Hematopoietic multipotent progenitor cell treated with erythropoietin and hydrocortisone succinate and interleukin-3 and kit ligand, for 17 days (in vitro differentiated cells): ENCODE measurements at regions not wholly inside any gene's neighbourhood (a gene's known extent, or its start where the extent isn't known, plus 50 kb on each side); places are given as distances from the start of the nearest gene placed in this dataset.

Source experiments
- DNase-seq: peaks from one replicate; pipeline ENCODE4 v3.0.0-alpha.2; 2015; ENCODE audit warnings: low spot score

- DNase-seq: no peak
Observed at GRCh38 chr9:105921057-105921726, 226.9 kb downstream of the TMEM38B start.

DNA sequence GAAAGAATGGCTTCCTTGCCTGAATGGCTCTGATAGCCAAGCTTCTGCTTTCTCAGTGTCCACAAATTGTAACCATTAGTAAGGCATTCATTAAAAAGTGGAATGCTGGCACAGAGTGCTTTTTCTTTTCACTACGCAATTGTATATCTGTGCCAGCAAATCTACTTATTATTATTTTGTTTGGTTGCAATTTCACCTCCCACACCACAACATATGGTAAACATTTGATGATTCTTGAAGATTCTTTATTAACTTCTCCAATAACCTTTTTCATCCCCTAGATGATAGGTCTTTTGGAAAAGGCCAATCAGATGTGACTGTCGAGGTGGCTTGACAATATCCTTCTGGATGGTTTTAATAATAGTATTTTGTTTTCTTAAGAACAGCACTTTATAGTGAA lies 234.1 kb downstream of the TMEM38B start:
- DNase-seq: no peak

- no peak for DNase-seq
Observed at GRCh38 chr9:105930011-105930627, 235.8 kb downstream of the TMEM38B start.

DNA sequence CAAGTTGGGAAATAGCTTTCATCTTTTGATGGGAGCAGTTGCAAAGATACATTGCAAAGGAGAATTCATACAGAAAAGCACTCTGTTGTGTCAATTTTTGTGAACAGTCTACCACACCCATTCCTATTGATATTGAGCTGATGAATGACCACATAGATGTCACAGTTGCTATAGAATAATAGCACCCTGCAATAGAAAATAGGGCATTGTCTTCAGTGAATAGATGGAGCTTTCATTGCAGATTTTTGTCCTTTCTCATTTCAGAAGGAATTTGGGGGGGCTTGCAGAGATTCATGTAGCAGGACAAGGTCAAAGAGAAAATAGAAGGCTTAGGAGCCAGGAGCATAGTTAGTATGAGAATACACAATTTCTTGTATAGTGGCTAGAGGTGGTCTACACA lies 237.9 kb downstream of the TMEM38B start:
- no peak for DNase-seq

GRCh38 chr9:105950448-105950847 lies 256.1 kb downstream of the TMEM38B start:
- DNase-seq: no peak

DNA sequence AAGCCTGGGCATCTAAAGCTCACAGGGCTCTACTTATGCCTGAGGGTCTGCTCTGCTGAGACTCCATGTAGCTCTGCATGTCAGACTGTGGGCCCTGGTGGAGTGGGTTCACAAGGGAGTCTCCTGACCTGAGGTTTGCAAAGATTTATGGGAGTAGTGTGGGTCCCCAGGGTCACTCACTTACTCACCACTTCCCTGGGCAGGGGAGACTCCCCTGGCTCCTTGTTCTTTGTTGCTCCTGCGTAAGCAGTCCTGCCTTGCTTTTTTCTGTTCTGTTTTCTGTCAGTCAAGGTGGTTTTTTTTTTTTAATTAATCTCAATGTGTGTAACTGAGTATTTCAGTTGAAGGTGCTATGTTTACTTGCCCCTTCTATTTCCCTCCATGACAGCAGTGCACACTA lies 256.6 kb downstream of the TMEM38B start:
- no peak for DNase-seq

DNA sequence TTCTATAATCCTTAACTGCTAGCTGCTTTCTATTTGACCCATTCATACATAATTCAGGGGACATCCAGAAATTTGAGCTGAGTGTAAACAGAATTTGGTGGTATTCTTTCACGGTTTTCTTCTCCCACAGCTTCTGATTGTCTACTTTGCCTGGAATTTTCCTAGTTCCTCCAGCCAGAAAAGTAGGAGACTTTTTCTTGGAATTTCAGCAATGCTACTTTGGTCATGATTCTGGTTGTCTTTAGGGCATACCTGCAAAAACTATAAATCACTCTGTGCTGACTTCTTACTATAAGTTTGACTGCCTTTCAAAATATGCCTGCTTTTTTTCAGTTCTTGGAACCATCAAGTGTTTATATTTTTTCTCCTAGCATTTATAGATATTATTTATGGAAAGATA lies 260.2 kb downstream of the TMEM38B start:
- DNase-seq: no peak

DNA sequence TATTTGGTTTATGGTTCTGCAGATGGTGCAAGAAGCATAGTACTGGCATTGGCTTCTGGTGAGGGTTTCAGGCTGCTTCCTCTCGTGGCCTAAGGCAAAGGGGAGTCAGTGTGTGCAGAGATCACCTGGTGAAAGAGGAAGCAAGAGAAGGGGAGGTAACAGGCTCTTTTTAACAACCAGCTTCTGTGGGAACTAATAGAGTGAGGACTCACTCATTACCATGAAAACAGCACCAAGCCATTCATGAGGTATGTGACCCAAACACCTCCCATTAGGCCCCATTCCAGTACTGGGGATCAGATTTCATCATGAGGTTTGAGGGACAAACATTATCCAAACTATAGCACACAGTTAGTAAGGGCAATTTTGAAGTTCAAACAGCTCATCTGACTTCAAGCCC lies 263.5 kb downstream of the TMEM38B start:
- DNase-seq: no peak

DNA sequence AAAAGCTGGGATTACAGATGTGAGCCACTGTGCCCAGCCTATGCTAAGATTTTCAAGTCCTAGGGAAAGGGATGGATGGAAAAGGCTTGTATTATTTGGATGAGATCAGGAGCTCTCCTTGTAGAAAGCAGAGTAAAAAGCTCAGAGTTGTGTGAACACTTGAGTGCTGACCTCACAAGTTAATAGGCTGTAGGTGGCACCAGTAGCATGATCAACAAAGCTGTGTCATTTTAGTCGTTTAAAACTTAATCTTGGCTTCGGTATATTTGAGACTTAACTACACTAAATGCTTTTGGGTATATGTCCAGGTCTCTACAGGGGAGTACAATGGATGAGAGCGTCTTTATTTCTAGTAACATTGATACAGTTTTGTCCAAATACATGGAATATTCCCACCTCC lies 264.2 kb downstream of the TMEM38B start:
- DNase-seq: no peak

DNA sequence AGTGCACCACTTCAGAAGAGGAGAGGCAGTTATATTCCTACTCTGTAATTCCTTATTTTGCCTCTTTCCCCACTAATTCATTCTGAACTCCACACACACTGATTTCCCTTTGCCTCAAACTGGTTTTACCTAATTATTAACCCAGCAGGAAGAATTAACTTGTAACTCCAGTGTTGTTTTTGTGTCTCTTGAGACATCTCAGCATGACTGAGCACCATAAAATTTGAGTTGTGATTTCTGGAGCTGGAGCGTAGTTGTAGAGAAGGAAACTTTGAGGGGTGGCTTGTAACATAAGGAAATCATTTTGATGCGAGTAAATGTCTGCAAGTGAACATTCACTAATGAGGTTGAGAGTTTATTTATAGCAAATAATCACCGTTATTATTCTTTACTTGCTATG lies 265.2 kb downstream of the TMEM38B start:
- no peak for DNase-seq

DNA sequence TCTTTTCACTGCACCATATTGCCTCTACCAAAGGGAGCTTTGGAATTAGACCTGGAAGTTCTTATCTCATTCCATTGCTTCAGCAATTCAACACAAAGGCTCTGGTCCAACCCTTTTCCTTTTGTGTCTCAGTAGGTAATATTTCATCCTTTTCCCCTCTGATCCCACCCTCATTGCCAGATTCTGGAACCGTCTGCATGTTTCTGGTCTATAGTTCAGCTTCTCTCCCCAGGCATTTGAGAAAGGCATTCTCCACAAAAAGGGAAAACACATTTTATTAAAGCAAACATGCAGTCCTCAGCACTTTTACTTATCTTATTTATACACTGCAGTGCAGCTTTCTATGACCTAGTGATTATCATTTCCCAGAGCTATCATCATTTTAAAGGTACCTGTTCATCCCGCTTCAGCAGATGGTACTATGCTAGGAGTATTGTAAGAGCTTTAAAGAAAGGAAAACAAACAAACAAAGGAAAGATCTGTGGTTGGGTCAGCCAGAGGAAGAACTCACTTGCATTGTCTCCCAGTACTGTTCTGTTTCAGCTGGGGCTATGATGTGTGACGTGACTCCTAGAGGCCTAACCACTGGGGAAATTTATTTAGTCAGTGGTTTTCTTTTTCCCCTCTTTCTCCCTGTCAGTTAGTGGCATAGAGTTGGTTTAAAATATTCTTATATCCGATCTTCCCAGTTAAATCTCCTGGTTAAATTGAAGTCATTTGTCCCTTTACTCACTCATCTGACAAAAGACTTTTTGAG lies 269.2 kb downstream of the TMEM38B start:
- no peak for DNase-seq

DNA sequence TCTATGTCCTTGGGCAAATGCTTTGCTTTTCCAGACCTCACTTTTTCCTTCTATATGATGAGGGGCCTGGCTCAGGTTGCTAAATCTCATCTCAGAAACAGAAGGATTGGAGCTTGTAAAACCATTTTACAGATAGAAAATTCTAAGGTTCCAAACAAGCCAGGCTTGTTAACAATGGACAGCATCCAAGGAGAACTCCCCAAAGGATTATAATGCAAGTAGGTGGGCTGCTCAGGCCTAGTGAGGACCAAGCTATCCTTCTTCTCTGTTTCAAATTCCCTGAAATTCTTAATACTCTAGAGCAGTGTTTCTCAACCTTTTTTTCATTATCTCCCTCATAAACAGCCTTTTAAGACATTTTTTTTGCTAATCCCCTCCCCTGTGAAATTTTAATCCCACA lies 269.8 kb downstream of the TMEM38B start:
- DNase-seq: no peak

GRCh38 chr9:105966834-105967233 lies 272.5 kb downstream of the TMEM38B start:
- DNase-seq: no peak

DNA sequence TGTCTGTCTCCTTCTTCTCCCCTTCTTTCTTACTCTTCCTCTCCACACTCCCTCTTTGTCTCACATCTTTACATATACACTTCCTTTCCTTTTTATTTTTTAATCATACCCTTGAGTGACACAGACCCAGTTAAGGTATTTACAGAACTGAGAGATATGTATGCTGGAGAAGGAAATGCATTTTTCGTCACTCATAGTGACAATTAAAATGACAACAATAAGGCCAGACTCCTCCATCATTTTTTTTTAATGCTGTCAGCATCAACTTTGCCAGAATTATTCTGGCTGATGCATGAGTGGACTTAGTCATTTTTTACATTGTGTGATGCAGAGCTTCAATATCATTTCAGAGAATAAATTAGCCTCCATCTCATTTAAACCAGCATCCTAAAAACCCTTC lies 272.9 kb downstream of the TMEM38B start:
- no peak for DNase-seq

DNA sequence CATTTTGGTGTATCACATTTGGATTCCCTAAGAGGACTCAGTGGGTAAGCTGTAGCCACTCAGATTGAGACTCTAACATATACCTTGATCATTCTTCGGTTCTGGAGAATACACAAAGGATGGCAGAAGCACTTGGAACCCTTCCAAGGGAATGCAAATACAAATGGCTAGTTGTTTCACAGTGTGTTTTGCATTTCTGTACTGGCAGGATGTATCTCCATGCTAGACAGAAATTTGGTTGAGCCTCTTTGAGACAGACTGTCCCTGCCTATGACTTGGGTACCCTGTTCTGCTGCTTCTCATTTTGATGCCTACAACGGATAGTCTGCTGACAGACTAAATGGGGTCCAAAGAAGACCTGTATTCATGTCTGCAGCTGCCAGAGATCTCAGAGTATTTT lies 273.5 kb downstream of the TMEM38B start:
- DNase-seq: no peak

GRCh38 chr9:105968811-105969466 lies 274.6 kb downstream of the TMEM38B start:
- DNase-seq: no peak

GRCh38 chr9:105969636-105970035 lies 275.3 kb downstream of the TMEM38B start:
- no peak for DNase-seq

DNA sequence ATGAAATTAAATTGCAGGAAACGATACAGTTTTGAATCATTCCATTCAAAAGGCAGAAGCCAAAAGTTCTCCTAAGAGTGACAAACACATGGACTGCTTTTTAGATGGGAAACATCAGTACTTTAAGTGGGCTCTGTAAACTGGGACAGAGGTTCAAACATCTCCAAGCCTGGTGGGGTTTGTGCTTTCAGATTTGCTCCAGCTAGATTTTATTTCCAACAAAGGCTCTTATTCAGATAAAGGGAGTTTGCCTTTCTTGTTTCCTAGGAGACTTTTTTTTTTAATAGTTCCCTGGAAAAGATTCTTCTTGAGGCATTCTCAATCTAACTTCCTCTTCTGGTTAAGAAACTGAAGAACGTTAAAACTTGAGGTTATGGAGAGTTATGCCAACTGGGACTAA lies 277.6 kb downstream of the TMEM38B start:
- DNase-seq: no peak

GRCh38 chr9:105972466-105973204 lies 278.3 kb downstream of the TMEM38B start:
- DNase-seq: no peak

DNA sequence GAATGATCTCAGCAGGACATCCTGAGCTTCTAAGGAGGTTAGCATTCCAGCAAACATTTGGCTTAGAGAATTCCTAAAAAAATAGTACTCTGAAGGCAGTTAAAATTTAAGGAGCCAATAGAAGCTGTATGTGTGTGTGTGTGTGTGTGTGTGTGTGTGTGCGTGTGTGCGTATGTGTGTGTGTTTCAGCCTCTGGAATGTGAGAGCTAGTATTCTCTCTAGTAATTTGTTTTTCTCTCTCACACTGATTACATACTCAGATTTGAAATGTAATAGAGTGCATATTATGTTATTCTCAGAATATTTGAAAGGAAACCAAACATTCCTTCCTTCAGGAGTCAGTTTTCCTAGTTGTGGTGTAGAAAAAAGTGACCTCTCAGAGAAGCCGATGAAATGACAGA lies 279.6 kb downstream of the TMEM38B start:
- no peak for DNase-seq

GRCh38 chr9:105975886-105976645 lies 281.7 kb downstream of the TMEM38B start:
- no peak for DNase-seq
